Gastrocnemius medialis (tissue), 4 donors: ENCODE measurements at regions not wholly inside any gene's neighbourhood (a gene's known extent, or its start where the extent isn't known, plus 50 kb on each side); places are given as distances from the start of the nearest gene placed in this dataset.

ENCODE experiments used
- ATAC-seq, 2 donors: fragments of 150-250 bp; one replicate each; pipeline ENCODE4 v1.9.1; 2016
- DNase-seq, 2 donors: peaks; one replicate each; pipeline ENCODE4 v3.0.0-alpha.2; 2019
- H3K27ac ChIP-seq, 4 donors: fragments of 200-600 bp; sonication (generic); 1 replicate in 1 of 4; 2 replicates in 3 of 4; pipeline ENCODE4 v1.5.1; 2016 to 2018; ENCODE audit warnings: mild to moderate bottlenecking in 2 of 4, moderate library complexity in 1 of 4
- H3K27me3 ChIP-seq, 3 donors: fragments of 200-600 bp; sonication (generic) in 2 of 3; 1 replicate in 1 of 3; 2 replicates in 2 of 3; pipeline versions ENCODE4 v1.5.1 to v1.6.0; 2016 to 2019; ENCODE audit warnings: mild to moderate bottlenecking in 1 of 3, moderate library complexity in 1 of 3
- H3K36me3 ChIP-seq, 2 donors: fragments of 200-600 bp; sonication (generic) in 1 of 2; one replicate each; pipeline ENCODE4 v1.5.1; 2017 to 2018
- H3K4me1 ChIP-seq, 2 donors: fragments of 200-600 bp; sonication (generic) in 1 of 2; one replicate each; pipeline ENCODE4 v1.5.1; 2016 to 2017; ENCODE audit warnings: mild to moderate bottlenecking in 2 of 2
- H3K4me3 ChIP-seq, 4 donors: fragments of 200-600 bp; sonication (generic) in 3 of 4; 1 replicate in 1 of 4; 2 replicates in 3 of 4; pipeline ENCODE4 v1.5.1; 2016 to 2019; ENCODE audit warnings: mild to moderate bottlenecking in 2 of 4
- H3K9me3 ChIP-seq, 3 donors: fragments of 200-600 bp; sonication (generic) in 2 of 3; 1 replicate in 1 of 3; 2 replicates in 2 of 3; pipeline ENCODE4 v1.5.1; 2016 to 2019
- POLR2A ChIP-seq, 2 donors: fragments of 450-650 bp; IDR thresholded peaks; one replicate each; pipeline ENCODE4 v1.6.1; 2017; ENCODE audit warnings: antibody characterized with exemption in 2 of 2, mild to moderate bottlenecking in 2 of 2, moderate library complexity in 2 of 2
- in situ Hi-C, 4 donors: fragments of 200-750 bp; cut with MboI; loops; one replicate each; pipeline versions ENCODE4 v1.15.0 to v1.8.0; 2017; ENCODE audit warnings: low sequenced_read_pairs in 4 of 4
- intact Hi-C: fragments of 100-400 bp; cut with DNase I; formaldehyde crosslinking; loops from one replicate; pipeline ENCODE4 v1.15.1; 2023; ENCODE audit warnings: low total_unique reads
- TF ChIP-seq, protein P1 (sequence below), 5 experiments: fragments of 450-650 bp in 3 of 5; fragments of 200-600 bp in 2 of 5; sonication (generic) in 2 of 5; IDR thresholded peaks in 4 of 5; conservative IDR thresholded peaks in 1 of 5; 1 replicate in 4 of 5; 2 replicates in 1 of 5; pipeline ENCODE4 v1.5.1; 2016 to 2019; ENCODE audit warnings: antibody characterized with exemption in 5 of 5, mild to moderate bottlenecking in 3 of 5, moderate library complexity in 3 of 5

GRCh38 chr2:9091811-9092210 is 88.3 kb upstream of the MBOAT2 start:
- ATAC-seq (no peak), DNase-seq (no peak)
- Histone ChIP-seq H3K27ac (no peak overlapping the region), H3K27me3 (no peaks in the 10 kb centered on the region), H3K4me1 (no peaks in the 10 kb centered on the region), H3K9me3 (no peaks in the 10 kb centered on the region), H3K4me3 (no peak overlapping the region), H3K36me3 (no peaks in the 10 kb centered on the region)
- intact Hi-C loops (no loop called here), in situ Hi-C loops (no loop called here)
- TF ChIP-seq, protein P1, sequence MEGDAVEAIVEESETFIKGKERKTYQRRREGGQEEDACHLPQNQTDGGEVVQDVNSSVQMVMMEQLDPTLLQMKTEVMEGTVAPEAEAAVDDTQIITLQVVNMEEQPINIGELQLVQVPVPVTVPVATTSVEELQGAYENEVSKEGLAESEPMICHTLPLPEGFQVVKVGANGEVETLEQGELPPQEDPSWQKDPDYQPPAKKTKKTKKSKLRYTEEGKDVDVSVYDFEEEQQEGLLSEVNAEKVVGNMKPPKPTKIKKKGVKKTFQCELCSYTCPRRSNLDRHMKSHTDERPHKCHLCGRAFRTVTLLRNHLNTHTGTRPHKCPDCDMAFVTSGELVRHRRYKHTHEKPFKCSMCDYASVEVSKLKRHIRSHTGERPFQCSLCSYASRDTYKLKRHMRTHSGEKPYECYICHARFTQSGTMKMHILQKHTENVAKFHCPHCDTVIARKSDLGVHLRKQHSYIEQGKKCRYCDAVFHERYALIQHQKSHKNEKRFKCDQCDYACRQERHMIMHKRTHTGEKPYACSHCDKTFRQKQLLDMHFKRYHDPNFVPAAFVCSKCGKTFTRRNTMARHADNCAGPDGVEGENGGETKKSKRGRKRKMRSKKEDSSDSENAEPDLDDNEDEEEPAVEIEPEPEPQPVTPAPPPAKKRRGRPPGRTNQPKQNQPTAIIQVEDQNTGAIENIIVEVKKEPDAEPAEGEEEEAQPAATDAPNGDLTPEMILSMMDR (IDR thresholded peaks at IDR 0.05 in 4 of 5, conservative IDR thresholded peaks at IDR 0.05 in 1 of 5) = no peak
- TF ChIP-seq POLR2A (IDR thresholded peaks at IDR 0.05) = no peak

GRCh38 chr2:9089831-9090230 is 86.3 kb upstream of the MBOAT2 start:
- Histone ChIP-seq H3K36me3 (no peaks in the 10 kb centered on the region), H3K27ac (no peak overlapping the region), H3K9me3 (no peaks in the 10 kb centered on the region), H3K4me1 (no peaks in the 10 kb centered on the region), H3K4me3 (no peak overlapping the region), H3K27me3 (no peaks in the 10 kb centered on the region)
- no peak for DNase-seq
- intact Hi-C loops (no loop called here), in situ Hi-C loops (no loop called here)
- ATAC-seq = no peak
- no peak for TF ChIP-seq POLR2A (IDR thresholded peaks at IDR 0.05)
- TF ChIP-seq, protein P1 (IDR thresholded peaks at IDR 0.05 in 4 of 5, conservative IDR thresholded peaks at IDR 0.05 in 1 of 5) = no peak

- intact Hi-C loops = no loop called here
- ATAC-seq = no peak
- TF ChIP-seq, protein P1 (IDR thresholded peaks at IDR 0.05 in 4 of 5, conservative IDR thresholded peaks at IDR 0.05 in 1 of 5) = no peak
- TF ChIP-seq POLR2A (IDR thresholded peaks at IDR 0.05) = no peak
These were observed 83.7 kb upstream of the MBOAT2 start for GRCh38 chr2:9087121-9087681.

GRCh38 chr2:9086465-9086864 is 83.0 kb upstream of the MBOAT2 start:
- TF ChIP-seq, protein P1 (IDR thresholded peaks at IDR 0.05 in 4 of 5, conservative IDR thresholded peaks at IDR 0.05 in 1 of 5) = no peak
- TF ChIP-seq POLR2A (IDR thresholded peaks at IDR 0.05) = no peak
- Histone ChIP-seq H3K36me3 (no peaks in the 10 kb centered on the region), H3K27me3 (no peaks in the 10 kb centered on the region), H3K4me1 (no peaks in the 10 kb centered on the region), H3K4me3 (no peak overlapping the region), H3K27ac (no peak overlapping the region), H3K9me3 (no peaks in the 10 kb centered on the region)
- in situ Hi-C loops = no loop called here
- no peak for ATAC-seq
- intact Hi-C loops = no loop called here
- DNase-seq = no peak

More at GRCh38 chr2:9087121-9087681, 83.7 kb upstream of the MBOAT2 start:
- no peak for DNase-seq
- no peaks in the 10 kb centered on the region for H3K4me1 ChIP-seq
- no peaks in the 10 kb centered on the region for H3K27me3 ChIP-seq
- no peaks in the 10 kb centered on the region for H3K9me3 ChIP-seq
- no peaks in the 10 kb centered on the region for H3K36me3 ChIP-seq
- no peak overlapping the region for H3K27ac ChIP-seq
- no peak overlapping the region for H3K4me3 ChIP-seq
- in situ Hi-C loops = no loop called here

DNA sequence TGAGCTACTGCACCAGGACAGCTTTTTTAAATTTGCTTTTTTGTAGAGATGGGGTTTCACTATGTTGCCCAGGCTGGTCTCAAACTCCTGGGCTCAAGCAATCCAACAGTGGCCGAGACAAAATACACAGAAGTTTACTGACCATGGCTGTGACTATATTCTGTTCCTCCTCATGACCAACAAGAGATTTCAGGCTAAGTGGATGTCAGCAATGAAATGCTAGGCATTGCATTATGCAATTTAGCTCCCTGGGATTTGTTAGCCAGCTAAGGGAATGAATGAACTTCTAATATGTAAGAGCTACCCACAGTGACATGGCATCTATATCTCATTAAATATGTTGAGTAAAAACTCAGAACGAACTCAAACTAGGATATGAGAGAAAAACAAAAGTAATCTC is 81.9 kb upstream of the MBOAT2 start:
- intact Hi-C loops = no loop called here
- Histone ChIP-seq H3K27me3 (no peaks in the 10 kb centered on the region), H3K36me3 (no peaks in the 10 kb centered on the region), H3K27ac (no peak overlapping the region), H3K4me1 (no peaks in the 10 kb centered on the region), H3K4me3 (no peak overlapping the region), H3K9me3 (no peaks in the 10 kb centered on the region)
- TF ChIP-seq, protein P1 (IDR thresholded peaks at IDR 0.05 in 4 of 5, conservative IDR thresholded peaks at IDR 0.05 in 1 of 5) = no peak
- no peak for TF ChIP-seq POLR2A (IDR thresholded peaks at IDR 0.05)
- DNase-seq = no peak
- in situ Hi-C loops = no loop called here
- ATAC-seq = no peak
